Esophagus muscularis mucosa (tissue), 4 donors: ENCODE measurements at regions not wholly inside any gene's neighbourhood (a gene's known extent, or its start where the extent isn't known, plus 50 kb on each side); places are given as distances from the start of the nearest gene placed in this dataset.

Experiments used
- DNase-seq: peaks from one replicate; pipeline ENCODE4 v3.0.0-alpha.2; 2017; ENCODE audit errors: extremely low spot score
- H3K27ac ChIP-seq, 4 donors: fragments of 200-600 bp; sonication (generic); replicated peaks in 1 of 4; 1 replicate in 3 of 4; 2 replicates in 1 of 4; pipeline ENCODE4 v1.5.1; 2016 to 2019; ENCODE audit warnings: mild to moderate bottlenecking in 1 of 4
- H3K27me3 ChIP-seq, 4 donors: fragments of 200-600 bp; sonication (generic); one replicate each; pipeline versions ENCODE4 v1.5.1 to v1.6.0; 2016 to 2019
- H3K36me3 ChIP-seq, 4 donors: fragments of 200-600 bp; sonication (generic); one replicate each; pipeline ENCODE4 v1.5.1; 2016 to 2019
- H3K4me1 ChIP-seq, 4 donors: fragments of 200-600 bp; sonication (generic); one replicate each; pipeline ENCODE4 v1.5.1; 2016 to 2019
- H3K4me3 ChIP-seq, 4 donors: fragments of 200-600 bp; sonication (generic); 1 replicate in 2 of 4; 2 replicates in 2 of 4; pipeline ENCODE4 v1.5.1; 2016 to 2019; ENCODE audit warnings: mild to moderate bottlenecking in 4 of 4, moderate library complexity in 1 of 4
- H3K9me3 ChIP-seq, 4 donors: fragments of 200-600 bp; sonication (generic); 1 replicate in 3 of 4; 2 replicates in 1 of 4; pipeline ENCODE4 v1.5.1; 2016 to 2019
- CTCF ChIP-seq, 3 experiments: fragments of 200-600 bp in 2 of 3; fragments of 450-650 bp in 1 of 3; sonication (generic) in 2 of 3; IDR thresholded peaks; one replicate each; pipeline ENCODE4 v1.5.1; 2017 to 2019; ENCODE audit warnings: antibody characterized with exemption in 3 of 3, mild to moderate bottlenecking in 2 of 3, moderate library complexity in 1 of 3
- EP300 ChIP-seq: sonication (generic); formaldehyde crosslinking; IDR thresholded peaks from one replicate; pipeline ENCODE4 v1.6.1; 2017; ENCODE audit warnings: antibody characterized with exemption
- POLR2A ChIP-seq: fragments of 450-650 bp; IDR thresholded peaks from one replicate; pipeline ENCODE4 v1.6.1; 2017; ENCODE audit warnings: antibody characterized with exemption, moderate library complexity, mild to moderate bottlenecking, low read depth
- POLR2AphosphoS5 ChIP-seq, 2 donors: sonication (generic); formaldehyde crosslinking; IDR thresholded peaks; one replicate each; pipeline ENCODE4 v1.6.1; 2017; ENCODE audit warnings: antibody characterized with exemption in 2 of 2
- WGBS: methylation state at CpG from one replicate; pipeline ENCODE4 v1.1.5; 2018; 5-methylcytosine and 5-hydroxymethylcytosine counted together
- intact Hi-C: fragments of 100-400 bp; cut with DNase I; formaldehyde crosslinking; loops from one replicate; pipeline ENCODE4 v1.15.1; 2023

- H3K4me1 ChIP-seq: no peaks in the 10 kb centered on the region
- no peak for DNase-seq
- no peaks in the 10 kb centered on the region for H3K27me3 ChIP-seq
- no peaks in the 10 kb centered on the region for H3K36me3 ChIP-seq
- WGBS: 89% methylated on average over 3 of the region's 3 CpGs
- H3K4me3 ChIP-seq: no peak overlapping the region
- intact Hi-C loops: no loop called here
- TF ChIP-seq POLR2A: no peak
- peaks cover 0 to 4% (median 2%) of the 10 kb centered on the region in 4 donors for H3K9me3 ChIP-seq
- H3K27ac ChIP-seq: no peak overlapping the region
Observed at GRCh38 chr11:21883354-21883753, 309.5 kb upstream of the ANO5 start.

GRCh38 chr11:21888814-21889213, 304.1 kb upstream of the ANO5 start:
- WGBS: 28% methylated on average over 1 of the region's 1 CpG
- Histone ChIP-seq H3K36me3 (no peaks in the 10 kb centered on the region), H3K4me3 (no peak overlapping the region), H3K27me3 (no peaks in the 10 kb centered on the region), H3K4me1 (peaks cover 0 to 4% (median 0%) of the 10 kb centered on the region in 4 donors), H3K9me3 (peaks cover 0 to 4% (median 0%) of the 10 kb centered on the region in 4 donors), H3K27ac (no peak overlapping the region)
- intact Hi-C loops: no loop called here
- TF ChIP-seq POLR2A (no peak), POLR2AphosphoS5 (IDR thresholded peaks at IDR 0.05) (no peak)
- DNase-seq: no peak

- Histone ChIP-seq H3K4me1 (peaks cover 0 to 4% (median 0%) of the 10 kb centered on the region in 4 donors), H3K9me3 (no peaks in the 10 kb centered on the region), H3K36me3 (no peaks in the 10 kb centered on the region), H3K27me3 (no peaks in the 10 kb centered on the region), H3K4me3 (no peak overlapping the region), H3K27ac (no peak overlapping the region)
- intact Hi-C loops: no loop called here
- DNase-seq: no peak
- 70% methylated on average over 6 of the region's 6 CpGs for WGBS
- TF ChIP-seq POLR2AphosphoS5 (IDR thresholded peaks at IDR 0.05): no peak
- no peak for TF ChIP-seq EP300
- TF ChIP-seq POLR2A: no peak
- no peak for TF ChIP-seq CTCF (IDR thresholded peaks at IDR 0.05)
Observed at GRCh38 chr11:21892736-21893564, 299.9 kb upstream of the ANO5 start.

DNA sequence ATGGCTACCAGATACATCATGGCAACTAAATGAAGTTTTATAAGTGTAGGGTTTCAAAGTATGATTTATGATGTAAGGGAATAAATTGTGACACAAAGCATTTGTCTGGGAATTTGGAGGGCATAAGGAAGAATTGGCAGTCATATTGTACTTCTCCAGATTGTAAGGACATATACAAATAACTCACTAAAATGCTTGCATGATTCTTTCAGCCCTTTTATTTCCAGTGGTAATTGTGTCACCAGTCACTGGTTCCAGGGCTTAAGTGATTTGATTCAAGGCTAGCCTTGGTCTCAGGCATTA, 299.4 kb upstream of the ANO5 start:
- intact Hi-C loops: no loop called here
- TF ChIP-seq POLR2A: no peak
- TF ChIP-seq CTCF (IDR thresholded peaks at IDR 0.05): no peak
- TF ChIP-seq EP300: no peak
- TF ChIP-seq POLR2AphosphoS5 (IDR thresholded peaks at IDR 0.05): no peak
- Histone ChIP-seq H3K9me3 (no peaks in the 10 kb centered on the region), H3K4me3 (no peak overlapping the region), H3K27ac (no peak overlapping the region), H3K4me1 (peaks cover 0 to 4% (median 0%) of the 10 kb centered on the region in 4 donors), H3K27me3 (no peaks in the 10 kb centered on the region), H3K36me3 (no peaks in the 10 kb centered on the region)
- no peak for DNase-seq

DNA sequence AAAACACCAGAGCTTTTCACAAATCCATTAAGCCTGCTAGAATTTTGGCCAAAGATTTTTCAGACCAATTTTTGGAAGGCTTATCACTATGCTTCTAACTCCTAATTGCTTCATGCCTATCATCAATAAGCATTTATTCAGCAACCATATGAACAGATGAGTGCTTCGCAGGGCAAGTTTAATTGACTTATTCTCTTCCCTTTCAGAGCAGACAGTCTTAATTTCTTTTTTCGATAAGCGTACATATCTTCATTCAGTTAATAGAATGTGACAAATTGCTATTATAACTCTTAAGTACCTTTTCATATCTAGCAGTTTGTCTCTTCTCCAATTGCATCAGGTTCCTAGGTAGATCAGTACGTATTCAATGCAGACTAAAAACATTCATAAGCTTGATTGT, 298.4 kb upstream of the ANO5 start:
- Histone ChIP-seq H3K9me3 (no peaks in the 10 kb centered on the region), H3K27me3 (no peaks in the 10 kb centered on the region), H3K36me3 (no peaks in the 10 kb centered on the region), H3K4me3 (no peak overlapping the region), H3K4me1 (no peaks in the 10 kb centered on the region), H3K27ac (no peak overlapping the region)
- DNase-seq: no peak
- TF ChIP-seq POLR2AphosphoS5 (IDR thresholded peaks at IDR 0.05) (no peak), EP300 (no peak), POLR2A (no peak), CTCF (IDR thresholded peaks at IDR 0.05) (no peak)
- intact Hi-C loops: no loop called here
- WGBS: 89% methylated on average over 4 of the region's 4 CpGs

GRCh38 chr11:21895686-21896085, 297.2 kb upstream of the ANO5 start:
- no peaks in the 10 kb centered on the region for H3K9me3 ChIP-seq
- no peak for DNase-seq
- TF ChIP-seq EP300: no peak
- TF ChIP-seq CTCF (IDR thresholded peaks at IDR 0.05): no peak
- no peak overlapping the region for H3K4me3 ChIP-seq
- intact Hi-C loops: no loop called here
- H3K36me3 ChIP-seq: no peaks in the 10 kb centered on the region
- H3K27me3 ChIP-seq: no peaks in the 10 kb centered on the region
- no peak overlapping the region for H3K27ac ChIP-seq
- H3K4me1 ChIP-seq: no peaks in the 10 kb centered on the region
